Neural progenitor cell (in vitro differentiated cells): ENCODE measurements at regions not wholly inside any gene's neighbourhood (a gene's known extent, or its start where the extent isn't known, plus 50 kb on each side); places are given as distances from the start of the nearest gene placed in this dataset.

Experiments
- DNase-seq: peaks from one replicate; pipeline ENCODE4 v3.0.0-alpha.2; 2016; ENCODE audit warnings: low spot score
- H2AFZ ChIP-seq: fragments of 200-600 bp; sonication (generic); replicated peaks from 2 replicates; pipeline ENCODE4 v1.6.1; 2016; ENCODE audit warnings: antibody characterized with exemption
- H3F3A ChIP-seq: fragments of 200-600 bp; sonication (generic); 2 replicates; pipeline ENCODE4 v1.6.1; 2016; ENCODE audit warnings: antibody characterized with exemption, low read depth
- H3K27ac ChIP-seq: fragments of 200-600 bp; sonication (generic); 2 replicates; pipeline ENCODE4 v1.5.1; 2016; ENCODE audit warnings: mild to moderate bottlenecking
- H3K27me3 ChIP-seq: fragments of 200-600 bp; sonication (generic); 2 replicates; pipeline ENCODE4 v1.6.1; 2016; ENCODE audit warnings: mild to moderate bottlenecking, moderate library complexity
- H3K36me3 ChIP-seq: fragments of 200-600 bp; sonication (generic); 2 replicates; pipeline ENCODE4 v1.5.1; 2016
- H3K4me1 ChIP-seq: fragments of 200-600 bp; sonication (generic); 2 replicates; pipeline ENCODE4 v1.6.1; 2016; ENCODE audit warnings: mixed run types
- H3K4me2 ChIP-seq: fragments of 200-600 bp; sonication (generic); 2 replicates; pipeline ENCODE4 v1.6.1; 2016
- H3K4me3 ChIP-seq: fragments of 200-600 bp; sonication (generic); 2 replicates; pipeline ENCODE4 v1.5.1; 2016
- H3K79me2 ChIP-seq: fragments of 200-600 bp; sonication (generic); 2 replicates; pipeline ENCODE4 v1.6.1; 2016; ENCODE audit warnings: low read depth
- H3K9ac ChIP-seq: fragments of 200-600 bp; sonication (generic); 2 replicates; pipeline ENCODE4 v1.6.1; 2016
- H3K9me3 ChIP-seq: fragments of 200-600 bp; sonication (generic); 2 replicates; pipeline ENCODE4 v1.5.1; 2016; ENCODE audit warnings: low read depth
- H4K20me1 ChIP-seq: fragments of 200-600 bp; sonication (generic); 2 replicates; pipeline ENCODE4 v1.6.1; 2016; ENCODE audit warnings: low read depth
- H3K27ac Mint-ChIP-seq: 3 replicates; pipeline ENCODE4 v1.8.0; 2021; ENCODE audit warnings: mixed read lengths
- H3K27me3 Mint-ChIP-seq: 2 replicates; pipeline ENCODE4 v1.8.0; 2022; ENCODE audit warnings: low read depth, mild to moderate bottlenecking, inconsistent platforms, moderate library complexity, mixed read lengths; ENCODE audit not compliant: insufficient read depth
- H3K36me3 Mint-ChIP-seq: 3 replicates; pipeline ENCODE4 v1.8.0; 2021; ENCODE audit warnings: mixed read lengths
- H3K4me1 Mint-ChIP-seq: 3 replicates; pipeline ENCODE4 v1.8.0; 2021; ENCODE audit warnings: mixed read lengths
- H3K4me3 Mint-ChIP-seq: 3 replicates; pipeline ENCODE4 v1.8.0; 2021; ENCODE audit warnings: mild to moderate bottlenecking, moderate library complexity, mixed read lengths
- H3K9me3 Mint-ChIP-seq: 3 replicates; pipeline ENCODE4 v1.8.0; 2020; ENCODE audit warnings: mixed read lengths
- CTCF ChIP-seq: fragments of 200-600 bp; sonication (generic); IDR thresholded peaks from 2 replicates; pipeline ENCODE4 v1.5.1; 2017; ENCODE audit warnings: antibody characterized with exemption, mild to moderate bottlenecking
- EZH2 ChIP-seq: fragments of 200-600 bp; sonication (generic); IDR thresholded peaks from 2 replicates; pipeline ENCODE4 v1.6.1; 2017; ENCODE audit warnings: antibody characterized with exemption, mild to moderate bottlenecking, moderate library complexity
- EZH2phosphoT487 ChIP-seq: fragments of 200-600 bp; sonication (generic); IDR thresholded peaks from 2 replicates; pipeline ENCODE4 v1.6.1; 2017; ENCODE audit warnings: antibody characterized with exemption

- peaks cover 21% of the 10 kb centered on the region for H3K4me1 Mint-ChIP-seq
- no peak overlapping the region for H3K27ac Mint-ChIP-seq
- H3K79me2 ChIP-seq: no peaks in the 10 kb centered on the region
- no peak overlapping the region for H3K4me3 Mint-ChIP-seq
- DNase-seq: no peak
- no peak overlapping the region for H3K9ac ChIP-seq
- no peaks in the 10 kb centered on the region for H3K36me3 ChIP-seq
- no peak for TF ChIP-seq EZH2phosphoT487
- no peak for TF ChIP-seq CTCF
- TF ChIP-seq EZH2: no peak
- H4K20me1 ChIP-seq: no peaks in the 10 kb centered on the region
- no peak overlapping the region for H3K4me3 ChIP-seq
- no peaks in the 10 kb centered on the region for H3K36me3 Mint-ChIP-seq
- H3K9me3 ChIP-seq: no peaks in the 10 kb centered on the region
- no peaks in the 10 kb centered on the region for H3K4me1 ChIP-seq
- no peaks in the 10 kb centered on the region for H3K27me3 ChIP-seq
- H3K4me2 ChIP-seq: no peak overlapping the region
- H2AFZ ChIP-seq: no peak overlapping the region
- no peaks in the 10 kb centered on the region for H3F3A ChIP-seq
- H3K27ac ChIP-seq: no peak overlapping the region
- peaks cover 7% of the 10 kb centered on the region for H3K9me3 Mint-ChIP-seq
- H3K27me3 Mint-ChIP-seq: peaks cover 11% of the 10 kb centered on the region
These were observed 151.8 kb upstream of the SOX1 start for GRCh38 chr13:111915104-111915551.

GRCh38 chr13:111916201-111916600 lies 150.7 kb upstream of the SOX1 start:
- H3K27ac Mint-ChIP-seq: peak overlapping the region; percentile 11
- Histone ChIP-seq H3K9me3 (no peaks in the 10 kb centered on the region), H3K9ac (no peak overlapping the region), H3K36me3 (no peaks in the 10 kb centered on the region), H3K4me1 (no peaks in the 10 kb centered on the region), H3K27ac (no peak overlapping the region), H2AFZ (no peak overlapping the region), H3K27me3 (no peaks in the 10 kb centered on the region), H3K4me3 (no peak overlapping the region), H3K79me2 (no peaks in the 10 kb centered on the region), H4K20me1 (no peaks in the 10 kb centered on the region), H3K4me2 (no peak overlapping the region), H3F3A (no peaks in the 10 kb centered on the region)
- TF ChIP-seq CTCF (no peak), EZH2 (no peak), EZH2phosphoT487 (no peak)
- DNase-seq: no peak
- peaks cover 26% of the 10 kb centered on the region for H3K4me1 Mint-ChIP-seq
- peaks cover 4% of the 10 kb centered on the region for H3K9me3 Mint-ChIP-seq
- no peaks in the 10 kb centered on the region for H3K36me3 Mint-ChIP-seq
- peaks cover 11% of the 10 kb centered on the region for H3K27me3 Mint-ChIP-seq
- no peak overlapping the region for H3K4me3 Mint-ChIP-seq

DNA sequence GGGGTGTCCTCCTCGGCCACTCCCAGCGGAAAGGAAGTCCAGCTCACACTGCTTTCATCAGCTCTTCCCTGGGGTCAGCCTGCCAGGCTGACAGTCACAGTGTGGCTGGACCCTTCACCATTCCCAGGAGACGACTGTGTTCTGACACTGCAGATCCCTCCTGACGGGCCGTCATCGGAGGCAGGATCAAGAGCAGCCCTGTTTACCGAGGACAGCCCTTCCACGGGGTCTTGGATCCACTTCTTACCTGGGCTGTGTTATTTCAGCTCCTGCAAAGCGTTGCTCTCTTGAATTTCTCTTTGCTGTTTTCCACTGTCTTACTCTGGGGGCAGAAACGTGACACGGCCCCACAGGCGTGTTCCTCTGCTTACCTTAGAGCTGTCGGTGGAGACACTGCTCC lies 149.9 kb upstream of the SOX1 start:
- H3K27ac Mint-ChIP-seq: no peak overlapping the region
- Histone ChIP-seq H3K9me3 (no peaks in the 10 kb centered on the region), H2AFZ (no peak overlapping the region), H3K4me3 (no peak overlapping the region), H3K79me2 (no peaks in the 10 kb centered on the region), H4K20me1 (no peaks in the 10 kb centered on the region), H3K4me2 (no peak overlapping the region), H3K4me1 (no peaks in the 10 kb centered on the region), H3K27me3 (no peaks in the 10 kb centered on the region), H3K9ac (no peak overlapping the region), H3F3A (no peaks in the 10 kb centered on the region), H3K27ac (no peak overlapping the region), H3K36me3 (no peaks in the 10 kb centered on the region)
- no peak overlapping the region for H3K4me3 Mint-ChIP-seq
- H3K27me3 Mint-ChIP-seq: peaks cover 9% of the 10 kb centered on the region
- DNase-seq: no peak
- peaks cover 29% of the 10 kb centered on the region for H3K4me1 Mint-ChIP-seq
- TF ChIP-seq CTCF: no peak
- TF ChIP-seq EZH2: no peak
- no peak for TF ChIP-seq EZH2phosphoT487
- no peaks in the 10 kb centered on the region for H3K36me3 Mint-ChIP-seq
- H3K9me3 Mint-ChIP-seq: peaks cover 4% of the 10 kb centered on the region

DNA sequence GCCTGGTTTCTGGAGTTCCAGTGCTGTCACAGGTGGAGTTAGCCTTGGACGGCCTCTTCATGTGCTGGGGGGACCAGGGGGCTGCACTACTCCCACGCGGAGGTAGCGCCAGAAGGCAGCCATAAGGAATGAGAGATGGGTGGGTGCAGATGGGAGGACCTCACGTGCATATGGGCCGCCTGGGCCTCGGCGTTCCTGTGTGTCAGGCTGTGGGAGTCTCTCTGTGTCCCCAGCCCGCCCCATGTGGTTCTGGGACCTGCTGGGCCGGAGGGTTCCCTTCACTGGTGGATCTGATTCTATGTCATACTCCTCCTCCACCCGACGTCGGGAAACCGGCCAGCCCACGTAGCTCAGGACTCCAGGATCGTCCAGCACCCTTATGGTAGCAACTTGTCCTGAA lies 149.0 kb upstream of the SOX1 start:
- no peak overlapping the region for H3K27ac Mint-ChIP-seq

More for the DNA sequence above, 149.0 kb upstream of the SOX1 start:
- Histone ChIP-seq H3K27ac (no peak overlapping the region), H3K4me3 (no peak overlapping the region), H3K27me3 (no peaks in the 10 kb centered on the region), H3K9ac (no peak overlapping the region), H3K79me2 (no peaks in the 10 kb centered on the region), H3K4me2 (no peak overlapping the region), H3K36me3 (no peaks in the 10 kb centered on the region), H3F3A (no peaks in the 10 kb centered on the region), H3K9me3 (no peaks in the 10 kb centered on the region), H2AFZ (no peak overlapping the region), H4K20me1 (no peaks in the 10 kb centered on the region), H3K4me1 (no peaks in the 10 kb centered on the region)
- Mint-ChIP-seq H3K36me3 (no peaks in the 10 kb centered on the region), H3K27me3 (peaks cover 7% of the 10 kb centered on the region), H3K9me3 (no peaks in the 10 kb centered on the region), H3K4me3 (no peak overlapping the region), H3K4me1 (peaks cover 26% of the 10 kb centered on the region)
- DNase-seq: no peak
- TF ChIP-seq EZH2: no peak
- TF ChIP-seq CTCF: no peak
